CD4-positive, alpha-beta T cell treated with Interleukin-4 for 4 hours (primary cell): ENCODE measurements at regions not wholly inside any gene's neighbourhood (a gene's known extent, or its start where the extent isn't known, plus 50 kb on each side); places are given as distances from the start of the nearest gene placed in this dataset.
"Not testable (repeated sequence)": the region's sequence is repeated elsewhere in the genome, so short reads cannot be mapped to it uniquely, and the experiment has no call there.

Source experiments
- DNase-seq: peaks from one replicate; pipeline ENCODE4 v3.0.0-alpha.2; 2020

DNA sequence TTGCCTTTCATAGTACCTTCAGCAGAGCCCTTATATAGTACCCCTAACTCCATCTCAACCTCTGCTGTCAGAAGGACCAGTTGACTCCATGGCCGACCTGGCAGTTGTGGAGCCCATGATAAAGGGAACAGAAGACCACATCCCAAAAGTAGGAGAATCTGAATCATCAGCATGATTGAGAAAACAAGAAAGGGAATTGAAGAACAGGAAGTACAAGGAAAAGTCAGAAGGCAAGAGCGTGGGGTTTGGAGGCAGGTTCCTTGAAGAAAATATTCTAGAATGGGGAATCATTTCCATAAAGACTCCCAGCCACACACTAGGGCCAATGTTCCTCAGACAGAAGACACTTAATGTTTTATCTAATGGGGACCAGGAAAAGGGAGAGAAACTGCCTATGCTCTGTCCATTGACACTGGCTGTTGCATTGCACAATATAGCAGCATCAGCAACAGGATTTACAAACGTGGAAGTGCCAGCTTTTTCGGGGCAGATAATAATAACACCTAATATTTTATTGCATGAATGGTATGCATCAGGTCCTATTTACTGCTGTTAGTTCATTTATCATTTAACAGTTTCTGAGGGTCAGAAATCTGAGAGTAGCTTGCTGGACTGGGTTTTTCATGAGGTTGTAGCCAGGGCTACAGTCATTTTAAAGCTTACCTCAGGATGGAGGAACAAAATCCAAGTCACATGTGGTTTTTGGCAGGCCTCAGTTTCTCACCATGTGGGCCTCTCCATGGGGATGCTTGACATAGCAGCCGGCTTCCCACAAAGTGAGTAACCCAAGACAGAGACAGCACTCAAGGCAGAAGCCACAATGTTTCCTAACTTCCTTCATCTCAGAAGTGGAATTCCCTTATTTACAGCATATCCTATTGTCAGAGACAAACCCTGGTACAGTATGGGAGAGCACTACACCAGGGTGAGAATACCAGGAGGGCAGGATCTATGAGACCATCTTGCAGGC lies 483.4 kb downstream of the PLPP3 start:
- no peak for DNase-seq

DNA sequence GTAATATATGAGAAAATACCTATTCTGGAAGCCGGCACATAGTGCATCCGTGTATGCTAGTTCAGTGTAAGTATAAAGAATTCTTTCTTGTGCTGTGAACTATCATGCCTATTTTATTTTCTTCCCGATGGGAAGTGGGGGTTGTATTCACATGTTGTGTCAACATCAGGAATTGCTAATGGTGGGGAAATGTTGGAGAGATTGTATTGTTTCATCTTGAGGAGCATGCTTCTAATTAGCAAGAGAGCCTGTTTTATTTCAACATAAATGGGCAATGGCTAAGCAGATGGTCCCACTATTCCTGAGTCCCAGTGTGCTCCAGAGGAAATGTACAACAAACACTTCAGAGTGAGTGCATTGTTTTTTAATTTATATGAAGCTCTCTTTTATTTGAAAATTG lies 485.2 kb downstream of the PLPP3 start:
- DNase-seq: no peak

DNA sequence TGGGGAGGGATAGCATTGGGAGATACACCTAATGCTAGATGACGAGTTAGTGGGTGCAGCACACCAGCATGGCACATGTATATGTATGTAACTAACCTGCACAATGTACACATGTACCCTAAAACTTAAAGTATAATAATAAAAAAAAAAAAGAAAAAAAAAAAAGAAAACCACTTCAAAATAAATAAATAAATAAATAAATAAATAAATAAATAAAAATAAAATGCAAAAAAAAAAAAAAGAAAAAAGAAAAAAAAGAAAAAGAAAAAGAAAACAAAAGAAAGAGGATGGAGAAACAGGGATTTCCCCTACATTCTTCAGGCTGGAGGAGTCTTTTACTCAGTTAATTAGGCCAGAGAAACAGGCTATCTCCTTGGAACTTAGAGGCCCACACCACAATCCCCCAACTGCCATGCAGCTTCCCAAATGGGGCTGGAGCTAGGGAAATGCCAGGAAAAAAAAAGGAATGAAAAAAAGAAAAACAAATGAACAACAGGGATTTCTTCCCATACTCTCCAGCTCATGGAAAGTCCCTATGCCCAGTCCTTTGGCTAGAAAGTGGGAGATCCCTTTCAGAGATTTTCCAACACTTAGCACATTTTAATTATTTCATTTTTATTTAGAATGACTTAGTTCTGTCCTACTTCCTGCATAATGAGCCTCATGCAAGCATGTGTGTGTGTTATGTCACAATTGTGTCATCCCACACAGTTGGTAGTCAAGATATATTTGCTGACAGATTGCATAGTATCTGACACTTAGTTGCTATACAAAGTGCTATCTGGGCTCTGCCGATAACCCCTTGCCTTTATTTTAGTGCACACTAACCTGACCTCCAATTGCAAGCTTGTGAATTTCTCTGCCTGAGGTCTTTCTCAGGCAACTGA lies 486.4 kb downstream of the PLPP3 start:
- no peak for DNase-seq

DNA sequence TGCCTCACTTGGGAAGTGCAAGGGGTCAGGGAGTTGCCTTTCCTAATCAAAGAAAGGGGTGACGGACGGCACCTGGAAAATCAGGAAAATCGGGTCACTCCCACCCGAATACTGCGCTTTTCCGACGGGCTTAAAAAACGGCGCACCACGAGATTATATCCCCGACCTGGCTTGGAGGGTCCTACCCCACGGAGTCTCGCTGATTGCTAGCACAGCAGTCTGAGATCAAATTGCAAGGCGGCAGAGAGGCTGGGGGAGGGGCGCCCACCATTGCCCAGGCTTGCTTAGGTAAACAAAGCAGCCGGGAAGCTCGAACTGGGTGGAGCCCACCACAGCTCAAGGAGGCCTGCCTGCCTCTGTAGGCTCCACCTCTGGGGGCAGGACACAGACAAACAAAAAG lies 489.5 kb downstream of the PLPP3 start:
- not testable (repeated sequence) for DNase-seq

DNA sequence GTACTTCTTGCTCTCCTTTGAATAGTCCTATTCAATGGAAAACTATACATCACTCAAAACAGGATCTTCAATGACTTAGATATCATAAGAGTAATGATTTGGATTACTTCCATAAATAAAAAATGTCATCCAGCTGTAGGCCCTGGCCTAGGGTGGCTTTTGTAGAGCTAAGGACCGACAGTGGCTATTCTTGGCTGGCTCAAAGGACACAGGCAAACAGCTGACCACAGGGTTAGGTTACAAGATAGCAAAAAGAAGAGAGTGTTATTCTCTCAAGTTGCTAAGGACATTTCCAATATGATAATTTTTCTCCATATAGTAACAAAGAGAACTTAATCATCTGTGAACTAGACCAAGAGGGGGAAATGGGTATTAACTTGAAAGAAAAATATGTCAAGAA lies 495.1 kb downstream of the PLPP3 start:
- DNase-seq: no peak

DNA sequence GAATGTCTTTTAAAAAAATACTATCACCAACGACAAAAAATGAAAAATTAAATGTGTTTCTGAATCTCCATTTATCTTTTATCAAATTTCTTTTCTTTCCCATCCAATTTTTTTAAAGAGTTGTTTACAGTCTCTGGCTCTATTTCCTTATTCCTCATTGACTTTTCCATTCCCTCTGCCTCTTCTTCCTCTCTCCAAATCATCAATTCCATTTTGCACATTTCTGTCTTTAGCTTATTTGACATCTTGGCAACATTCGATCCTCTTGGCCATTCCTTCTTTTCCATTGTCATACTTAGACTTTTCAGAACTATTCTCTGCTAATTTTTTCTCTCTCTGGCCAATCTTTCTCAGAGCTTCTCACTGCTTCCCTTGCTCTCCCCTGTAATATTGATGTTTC lies 497.6 kb downstream of the PLPP3 start:
- DNase-seq: no peak

DNA sequence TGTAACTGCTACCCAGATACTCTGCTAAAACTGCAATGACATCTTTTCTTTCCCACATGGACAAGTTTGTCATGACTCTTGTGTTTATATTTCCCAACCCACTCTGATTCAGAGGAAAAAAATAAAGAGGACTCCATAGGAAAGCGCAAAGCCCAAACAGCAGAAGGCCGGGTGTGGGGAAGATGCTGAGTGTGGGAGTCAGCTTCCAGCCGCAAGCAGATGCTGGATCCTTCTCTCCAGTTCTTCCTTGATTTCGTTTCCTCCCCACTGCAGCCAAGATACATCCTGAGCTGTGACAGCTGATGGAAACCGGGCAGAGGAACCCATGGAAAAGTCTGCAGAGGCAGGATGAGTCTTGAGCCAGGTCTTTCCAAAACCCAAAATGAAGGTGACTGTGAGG lies 498.2 kb downstream of the PLPP3 start:
- no peak for DNase-seq

DNA sequence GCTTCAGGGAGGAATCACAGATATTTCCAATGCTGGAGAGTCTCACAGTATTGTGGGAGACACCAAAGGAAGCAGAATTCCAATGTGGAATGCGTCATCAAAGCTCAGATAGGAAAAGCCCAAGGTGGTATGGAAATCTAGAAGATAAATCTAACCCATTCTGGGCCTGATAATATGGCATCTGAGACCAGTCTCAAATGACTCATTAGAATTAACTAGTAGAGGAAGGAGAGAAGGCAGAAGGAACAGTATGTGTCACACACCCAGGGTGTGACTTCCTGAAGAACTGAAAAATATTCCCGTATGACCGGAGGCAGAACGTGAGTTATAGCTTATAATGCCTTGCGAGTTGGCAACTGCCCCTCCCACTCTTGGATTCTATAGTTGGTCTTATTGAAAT lies 499.2 kb downstream of the PLPP3 start:
- DNase-seq: no peak

DNA sequence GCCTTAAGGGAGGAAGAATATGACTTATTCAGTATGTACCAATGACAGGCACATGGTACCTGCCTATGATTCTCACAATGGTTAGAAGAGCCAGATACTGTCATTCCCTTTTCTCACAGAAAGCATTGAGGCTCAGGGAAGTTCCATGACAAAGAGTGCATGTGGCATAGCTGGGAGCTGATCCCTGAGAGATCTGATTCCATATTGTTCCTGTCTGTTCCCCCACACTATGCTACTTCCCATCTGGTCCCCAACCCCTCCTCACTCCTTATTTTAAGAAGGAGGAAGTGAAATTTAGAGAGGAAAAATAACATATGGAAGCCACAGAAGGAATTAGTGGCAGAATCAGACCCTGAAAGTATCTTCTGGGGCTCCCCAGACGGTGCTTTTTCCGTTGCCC lies 500.0 kb downstream of the PLPP3 start:
- no peak for DNase-seq

DNA sequence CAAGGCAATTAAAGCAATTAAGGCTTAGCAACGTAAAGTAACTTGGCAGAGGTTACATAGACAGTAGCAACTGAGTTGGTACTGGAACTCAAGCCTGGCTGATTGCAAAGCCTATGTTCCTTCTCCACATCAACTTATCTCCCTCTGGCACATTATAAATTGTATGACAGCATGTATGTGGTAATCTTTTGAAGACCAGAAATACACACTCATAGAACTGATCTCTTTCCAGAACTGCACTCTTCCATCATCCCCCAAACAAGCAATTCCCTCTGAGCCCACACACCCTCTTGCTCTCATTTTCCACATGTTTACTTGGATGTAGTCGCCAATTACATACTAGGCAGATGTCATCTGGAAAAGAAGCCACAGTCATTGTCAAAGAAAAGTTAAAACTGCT lies 502.2 kb downstream of the PLPP3 start:
- DNase-seq: no peak

DNA sequence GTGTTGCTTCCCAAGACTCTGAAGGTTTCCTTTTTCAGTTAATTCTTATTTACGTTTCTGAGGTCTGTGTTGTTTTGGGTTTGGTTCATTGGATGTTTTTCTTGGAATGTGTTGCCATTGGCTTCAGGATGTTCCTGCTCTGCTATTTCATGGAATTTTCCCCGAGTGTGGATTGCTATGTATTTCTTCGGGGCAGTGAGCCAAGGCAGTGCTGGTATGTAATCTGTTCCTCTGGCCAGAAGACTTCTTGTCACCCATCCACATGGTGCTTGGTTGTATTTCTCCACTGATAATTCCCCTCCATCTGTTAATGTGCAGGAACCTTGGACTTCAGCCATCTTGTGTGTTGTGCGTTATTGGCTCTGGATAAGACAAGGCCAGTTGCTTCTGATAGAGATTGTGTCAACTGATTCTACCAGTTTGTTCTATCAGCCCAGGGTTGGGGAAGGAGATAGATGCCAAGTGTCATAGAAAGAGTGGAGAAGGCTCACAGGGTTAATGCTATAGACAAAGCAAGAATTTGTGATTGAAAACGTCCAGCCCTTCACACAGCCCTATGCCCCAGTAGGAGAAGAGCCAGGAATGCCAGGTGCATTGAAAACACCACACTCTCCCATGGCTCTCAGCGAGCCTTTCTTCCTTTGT lies 505.2 kb downstream of the PLPP3 start:
- DNase-seq: no peak

DNA sequence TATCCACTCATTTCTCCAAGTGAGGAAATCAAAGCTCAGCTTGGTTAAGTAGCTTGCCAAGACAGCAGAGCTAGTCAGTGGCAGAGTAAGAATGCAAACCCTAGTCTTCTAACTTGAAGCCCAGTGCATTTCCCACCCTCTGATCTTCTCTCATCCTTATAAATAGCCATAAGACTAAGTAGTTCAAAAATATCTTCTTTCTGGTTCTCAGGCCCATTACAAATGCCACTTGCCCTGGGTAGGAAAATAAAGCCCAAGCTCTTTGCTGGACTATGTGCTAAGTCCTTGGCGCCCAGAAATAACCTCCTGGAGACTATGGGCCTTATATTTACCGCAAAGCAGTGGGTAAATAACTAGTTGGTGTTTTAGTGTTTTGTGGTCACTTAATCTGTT lies 505.8 kb downstream of the PLPP3 start:
- DNase-seq: no peak

DNA sequence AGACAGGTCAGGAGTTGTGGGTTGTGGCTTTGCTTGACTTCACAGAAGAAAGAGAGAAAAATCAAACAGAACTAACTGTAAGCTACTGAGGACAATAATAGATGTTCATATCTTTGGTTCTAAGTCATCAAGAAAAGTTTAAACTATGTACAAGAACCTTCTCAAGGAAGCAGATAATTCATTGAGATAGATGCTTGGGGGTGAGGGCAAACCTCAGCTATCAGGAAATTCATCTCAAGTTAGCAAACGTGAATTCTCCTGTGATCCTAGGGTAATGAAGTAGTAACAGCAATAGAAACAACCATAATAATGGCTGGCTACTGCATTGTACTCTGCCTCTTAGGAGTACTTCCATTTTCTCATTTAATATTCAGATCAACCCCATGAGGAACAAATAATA lies 506.2 kb downstream of the PLPP3 start:
- no peak for DNase-seq

DNA sequence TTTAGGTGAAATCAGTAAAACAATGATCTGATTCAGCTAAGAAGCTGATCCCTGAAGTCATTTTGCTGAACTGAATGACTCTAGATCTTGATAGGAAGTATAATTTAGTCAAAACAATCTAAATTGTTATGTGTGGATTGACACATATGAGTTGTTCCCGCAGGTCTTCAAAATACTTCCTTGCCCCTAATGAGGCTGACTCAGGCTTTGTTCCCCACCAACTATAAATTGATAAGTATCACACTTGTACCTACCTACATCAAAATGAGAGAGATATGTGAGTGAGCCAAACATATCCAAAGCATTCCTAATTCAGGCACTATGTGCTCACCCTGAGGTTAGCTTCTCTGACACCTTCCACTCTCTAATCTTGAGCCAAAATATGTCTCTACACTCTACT lies 507.1 kb downstream of the PLPP3 start:
- DNase-seq: no peak

DNA sequence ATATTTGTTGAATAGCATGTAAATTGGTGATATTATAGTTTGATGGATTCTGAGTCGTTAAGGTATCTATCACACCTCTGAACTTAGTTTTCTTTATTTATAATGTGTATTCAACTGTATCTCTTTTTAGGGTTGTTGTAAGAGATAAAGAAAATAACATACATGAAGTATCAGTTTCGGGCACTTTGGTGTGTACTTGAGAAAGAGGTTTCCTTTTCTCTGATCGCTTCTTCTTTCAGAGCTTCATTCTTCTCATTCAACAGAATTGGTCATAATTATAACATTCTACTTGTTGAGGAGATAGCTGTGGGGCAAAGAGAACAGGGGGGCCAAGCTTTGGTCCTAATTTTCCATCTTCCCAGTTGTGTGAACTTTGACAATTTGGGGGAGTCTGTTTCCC lies 508.0 kb downstream of the PLPP3 start:
- no peak for DNase-seq

DNA sequence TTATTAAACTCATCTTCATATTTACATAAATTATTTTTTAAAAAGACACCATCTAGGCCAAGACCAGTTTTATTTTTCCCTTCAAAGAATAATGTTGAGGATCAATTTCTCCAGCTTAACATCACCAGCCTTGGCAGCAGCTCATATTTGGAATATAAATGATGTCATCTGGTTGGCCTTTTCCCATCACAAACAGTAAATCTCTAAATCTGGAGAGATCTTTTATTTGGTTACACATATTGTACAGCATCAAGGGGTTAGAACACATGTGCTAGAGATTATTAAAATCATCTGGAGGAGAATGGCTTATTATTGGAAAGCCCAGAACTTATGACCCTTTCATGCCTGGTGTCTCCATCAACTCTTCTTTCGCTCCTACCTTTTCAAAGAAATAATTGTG lies 508.8 kb downstream of the PLPP3 start:
- DNase-seq: no peak

DNA sequence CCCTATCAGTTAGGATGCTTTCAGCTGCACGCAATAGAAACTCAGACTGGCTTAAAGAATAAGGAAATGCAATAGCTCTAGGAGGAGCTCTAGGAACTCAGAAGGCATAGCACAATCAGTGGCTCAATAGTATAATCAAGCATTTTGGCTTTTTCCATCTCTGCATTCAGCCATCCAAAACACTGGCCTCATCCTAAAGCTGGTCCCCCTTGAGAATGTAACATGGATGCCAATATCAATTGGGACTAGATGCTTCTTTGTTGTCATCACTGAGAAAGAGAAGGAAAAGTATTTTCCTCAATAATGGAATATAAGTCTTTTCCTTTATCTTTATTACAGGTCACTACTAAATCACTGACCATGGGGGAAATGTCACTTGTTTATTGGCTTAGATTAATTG lies 509.5 kb downstream of the PLPP3 start:
- no peak for DNase-seq

DNA sequence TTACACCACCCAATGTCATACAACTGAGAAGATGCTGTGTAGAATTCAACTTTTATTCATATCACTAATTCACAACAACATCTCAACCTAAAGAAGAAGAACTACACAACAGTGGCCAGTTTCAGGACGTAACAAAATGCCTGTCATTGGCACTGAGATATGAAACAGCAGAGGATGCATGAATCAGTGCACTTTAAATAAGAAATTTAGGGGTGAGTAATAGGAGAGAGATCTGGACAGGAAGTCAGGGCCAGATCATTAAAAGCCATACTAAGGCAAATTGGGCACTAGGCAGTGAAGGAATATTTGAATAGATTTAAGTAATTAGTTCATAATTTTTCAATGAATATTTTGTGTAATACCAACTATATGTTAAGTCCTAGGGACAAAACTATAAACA lies 510.5 kb downstream of the PLPP3 start:
- no peak for DNase-seq

DNA sequence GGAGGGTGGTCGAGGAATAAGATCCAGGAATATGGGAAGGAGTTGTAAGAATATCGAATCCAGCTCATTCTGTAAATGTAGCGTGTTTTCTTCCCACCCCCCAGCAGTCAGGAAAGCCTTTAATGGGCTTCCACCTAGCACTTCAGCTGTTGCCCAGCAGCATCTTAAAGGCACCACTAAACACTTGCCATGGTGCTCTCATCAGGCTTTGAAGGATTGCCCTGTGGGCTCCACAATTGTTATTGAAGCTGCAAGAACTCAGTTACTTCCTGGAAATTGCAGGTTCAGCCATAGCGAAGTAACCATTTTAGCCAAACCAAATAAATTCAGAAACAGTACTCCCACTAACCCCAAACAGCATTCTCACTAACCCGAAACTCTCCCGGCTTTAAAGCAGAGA lies 511.2 kb downstream of the PLPP3 start:
- DNase-seq: no peak

DNA sequence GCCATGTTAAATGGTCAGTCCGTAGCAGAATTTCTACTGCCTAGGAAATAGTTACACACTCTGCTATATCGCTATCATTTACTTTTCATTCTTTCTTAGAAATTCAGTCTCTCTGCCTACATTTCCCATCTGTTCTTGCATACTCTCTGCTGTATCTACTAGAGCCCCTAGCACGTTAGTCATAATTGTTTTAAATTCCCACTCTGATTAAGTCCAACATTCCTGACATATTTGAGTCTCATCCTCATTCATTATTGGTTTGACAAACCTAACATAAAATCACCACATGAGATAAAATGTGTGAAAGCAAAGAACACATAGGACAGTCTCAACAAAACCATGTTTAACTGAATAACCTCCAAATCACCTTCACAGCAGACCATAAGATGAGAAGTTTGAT lies 513.6 kb downstream of the PLPP3 start:
- no peak for DNase-seq

DNA sequence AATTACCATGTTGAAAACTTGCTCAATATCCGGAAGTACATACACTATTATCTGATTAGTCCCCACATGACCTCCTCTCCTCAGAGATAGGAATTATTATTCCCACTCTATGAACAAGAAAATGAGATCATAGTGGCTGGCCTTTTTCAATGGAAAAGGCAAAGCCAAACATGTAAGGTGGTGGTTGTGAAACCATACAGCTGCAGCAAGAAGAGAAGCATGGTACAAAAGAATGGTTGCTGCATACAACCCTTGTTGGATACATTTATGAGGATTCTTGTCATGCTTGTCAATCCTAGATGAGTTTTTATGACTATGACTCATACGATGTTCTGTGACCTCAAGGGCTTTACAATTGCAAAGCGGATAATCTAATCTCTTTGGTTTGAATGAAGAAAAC lies 514.7 kb downstream of the PLPP3 start:
- no peak for DNase-seq

DNA sequence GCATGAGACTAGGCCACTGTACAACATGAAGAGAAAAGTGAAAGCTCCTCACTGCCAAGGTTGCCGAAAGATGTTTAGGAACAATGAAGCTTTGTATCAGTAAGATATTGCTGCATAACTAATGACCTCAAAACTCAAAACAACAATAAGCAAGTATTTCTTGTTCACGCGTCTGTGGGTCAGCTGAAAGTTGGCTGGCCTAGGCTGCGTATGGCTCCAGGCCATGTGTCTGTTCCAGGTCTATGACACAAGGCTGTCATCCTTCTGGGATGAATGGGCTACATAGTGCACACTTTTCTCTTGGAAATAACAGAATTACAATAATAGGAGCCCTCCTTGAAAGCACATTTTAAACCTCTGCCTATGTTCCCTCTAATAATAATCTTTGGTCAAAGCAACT lies 515.9 kb downstream of the PLPP3 start:
- DNase-seq: no peak

DNA sequence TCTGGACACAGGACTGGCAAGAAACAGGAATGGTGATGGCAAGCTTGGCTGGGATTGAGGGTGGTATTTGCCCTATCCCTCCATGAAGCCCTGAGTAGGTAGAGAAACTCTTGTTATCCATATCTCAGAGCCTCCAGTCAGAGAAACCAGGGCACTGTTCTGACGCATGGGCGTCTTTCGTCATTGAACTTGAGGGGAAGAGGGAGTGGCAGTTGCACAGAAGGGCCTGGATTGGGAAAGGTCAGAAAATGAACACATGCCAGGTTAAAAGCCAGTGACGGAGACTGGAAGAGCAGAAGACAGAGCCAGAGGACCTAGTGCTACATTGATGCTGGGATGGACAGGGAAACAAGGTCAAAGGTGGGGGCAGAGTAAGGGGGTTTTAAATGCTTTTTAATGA lies 516.7 kb downstream of the PLPP3 start:
- DNase-seq: no peak

DNA sequence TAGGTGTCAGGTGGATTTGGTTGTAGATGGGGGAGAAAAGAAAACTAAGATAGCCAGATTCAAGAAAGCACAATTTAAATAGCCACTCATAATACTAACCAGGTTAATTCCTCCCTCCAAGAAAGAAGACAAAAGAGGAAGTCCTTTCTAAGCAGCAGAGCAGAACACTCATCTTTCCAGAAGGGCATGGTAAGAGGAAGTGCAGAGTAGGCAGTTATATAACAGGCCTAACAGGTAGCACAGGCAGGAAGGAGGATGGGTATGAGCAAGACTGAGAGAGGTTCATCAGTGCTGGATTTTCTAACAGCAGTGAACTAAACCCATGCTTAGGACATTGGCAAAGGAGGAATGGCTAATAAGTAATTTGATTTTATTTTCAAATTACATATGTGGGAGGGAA lies 517.5 kb downstream of the PLPP3 start:
- DNase-seq: no peak
